ENCODE measurements at regions not wholly inside any gene's neighbourhood (a gene's known extent, or its start where the extent isn't known, plus 50 kb on each side); places are given as distances from the start of the nearest gene placed in this dataset.

GRCh38 chr10:8951440-8952089 lies 897.1 kb downstream of the GATA3 start:
- DNase-seq (ENCODE audit: low spot score), result no peak
- H3K27ac ChIP-seq, result no peak overlapping the region
- CTCF ChIA-PET, result interaction anchor here (1.2 kb wide), 1 partner anchor 10 kb away, joined by 5 read pairs; no protein-coding TSS in a partner anchor
- no peak for TF ChIP-seq CTCF (conservative IDR thresholded peaks at IDR 0.05; ENCODE audit: low read depth)
- POLR2A ChIA-PET (ENCODE audit: low non-redundant PET), result no interaction called here

GRCh38 chr10:8956400-8956799 lies 901.9 kb downstream of the GATA3 start:
- H3K27ac ChIP-seq, result no peak overlapping the region
- ChIA-PET POLR2A (ENCODE audit: low non-redundant PET) (no interaction called here), CTCF (no interaction called here)
- TF ChIP-seq CTCF (conservative IDR thresholded peaks at IDR 0.05; ENCODE audit: low read depth), result no peak
- no peak for DNase-seq (ENCODE audit: low spot score)

- ChIA-PET CTCF (interaction anchor here (1.0 to 1.1 kb wide), 2 partner anchors 11 to 247 kb away, joined by 3 to 5 read pairs; no protein-coding TSS in a partner anchor), POLR2A (ENCODE audit: low non-redundant PET) (no interaction called here)
- peak; percentile 20 for DNase-seq (ENCODE audit: low spot score)
- H3K27ac ChIP-seq, result no peak overlapping the region
- no peak for TF ChIP-seq CTCF (conservative IDR thresholded peaks at IDR 0.05; ENCODE audit: low read depth)
Measured at GRCh38 chr10:8962249-8962648, 907.8 kb downstream of the GATA3 start.

GRCh38 chr10:8967061-8967460 lies 912.6 kb downstream of the GATA3 start:
- no peak overlapping the region for H3K27ac ChIP-seq
- CTCF ChIA-PET, result no interaction called here
- no peak for TF ChIP-seq CTCF (conservative IDR thresholded peaks at IDR 0.05; ENCODE audit: low read depth)
- POLR2A ChIA-PET (ENCODE audit: low non-redundant PET), result no interaction called here
- DNase-seq (ENCODE audit: low spot score), result no peak

- peak; percentile 26 for DNase-seq (ENCODE audit: low spot score)
- TF ChIP-seq CTCF (conservative IDR thresholded peaks at IDR 0.05; ENCODE audit: low read depth), result no peak
- CTCF ChIA-PET, result interaction anchor here (0.7 kb wide), 1 partner anchor 139 kb away, joined by 3 read pairs; no protein-coding TSS in a partner anchor
- POLR2A ChIA-PET (ENCODE audit: low non-redundant PET), result no interaction called here
- H3K27ac ChIP-seq, result no peak overlapping the region
Measured at GRCh38 chr10:8969853-8970252, 915.4 kb downstream of the GATA3 start.

- DNase-seq (ENCODE audit: low spot score), result peak; percentile 41
- ChIA-PET CTCF (no interaction called here), POLR2A (ENCODE audit: low non-redundant PET) (no interaction called here)
- no peak for TF ChIP-seq CTCF (conservative IDR thresholded peaks at IDR 0.05; ENCODE audit: low read depth)
- H3K27ac ChIP-seq, result no peak overlapping the region
Measured at GRCh38 chr10:8975535-8975934, 921.0 kb downstream of the GATA3 start.

Measured in RWPE1 (cell line).